COR-L47 (cell line): ENCODE measurements at regions not wholly inside any gene's neighbourhood (a gene's known extent, or its start where the extent isn't known, plus 50 kb on each side); places are given as distances from the start of the nearest gene placed in this dataset.
"Not testable (repeated sequence)": the region's sequence is repeated elsewhere in the genome, so short reads cannot be mapped to it uniquely, and the experiment has no call there.

Source experiments
- DNase-seq: peaks from one replicate; lab custom pipeline; 2025; lab: John Stamatoyannopoulos, UW

DNA sequence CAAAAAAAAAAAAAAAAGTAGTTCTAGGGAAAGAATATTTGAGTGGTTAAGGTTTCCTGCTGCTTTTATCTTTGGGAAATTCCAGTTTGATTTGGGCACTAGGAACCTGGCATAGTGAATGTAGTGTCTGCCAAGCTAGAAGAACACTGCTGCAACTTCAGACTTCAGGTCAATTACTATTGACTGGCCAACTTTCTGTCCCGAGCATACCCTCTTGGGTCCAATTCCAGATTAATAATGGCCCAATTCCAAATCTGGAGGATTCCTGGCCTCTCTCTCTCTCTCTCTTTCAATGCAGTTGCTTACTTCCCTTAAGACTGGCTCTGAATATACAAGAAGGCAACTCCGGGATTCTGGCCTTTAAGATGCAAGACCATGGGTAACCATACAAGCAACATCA is 74.9 kb downstream of the ANKEF1 start:
- DNase-seq = no peak

DNA sequence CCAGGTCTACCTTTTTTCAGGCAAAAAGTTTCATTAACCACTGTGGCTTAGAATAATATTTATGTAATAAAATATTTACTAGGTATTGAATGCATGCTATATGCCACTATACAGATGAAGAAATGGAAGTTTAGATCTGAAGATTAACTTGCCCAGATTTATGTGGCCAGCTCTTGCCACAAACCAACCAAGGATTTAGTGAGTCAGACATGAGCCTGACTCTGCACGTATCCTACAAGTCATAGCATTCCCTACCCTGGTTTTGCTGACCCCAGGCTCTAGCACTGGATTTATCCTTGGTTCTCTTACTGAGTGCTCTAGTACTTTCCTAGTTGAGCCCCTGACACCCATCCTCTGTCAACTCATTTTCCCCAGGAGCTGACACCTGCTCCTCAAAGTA is 75.4 kb downstream of the ANKEF1 start:
- no peak for DNase-seq

DNA sequence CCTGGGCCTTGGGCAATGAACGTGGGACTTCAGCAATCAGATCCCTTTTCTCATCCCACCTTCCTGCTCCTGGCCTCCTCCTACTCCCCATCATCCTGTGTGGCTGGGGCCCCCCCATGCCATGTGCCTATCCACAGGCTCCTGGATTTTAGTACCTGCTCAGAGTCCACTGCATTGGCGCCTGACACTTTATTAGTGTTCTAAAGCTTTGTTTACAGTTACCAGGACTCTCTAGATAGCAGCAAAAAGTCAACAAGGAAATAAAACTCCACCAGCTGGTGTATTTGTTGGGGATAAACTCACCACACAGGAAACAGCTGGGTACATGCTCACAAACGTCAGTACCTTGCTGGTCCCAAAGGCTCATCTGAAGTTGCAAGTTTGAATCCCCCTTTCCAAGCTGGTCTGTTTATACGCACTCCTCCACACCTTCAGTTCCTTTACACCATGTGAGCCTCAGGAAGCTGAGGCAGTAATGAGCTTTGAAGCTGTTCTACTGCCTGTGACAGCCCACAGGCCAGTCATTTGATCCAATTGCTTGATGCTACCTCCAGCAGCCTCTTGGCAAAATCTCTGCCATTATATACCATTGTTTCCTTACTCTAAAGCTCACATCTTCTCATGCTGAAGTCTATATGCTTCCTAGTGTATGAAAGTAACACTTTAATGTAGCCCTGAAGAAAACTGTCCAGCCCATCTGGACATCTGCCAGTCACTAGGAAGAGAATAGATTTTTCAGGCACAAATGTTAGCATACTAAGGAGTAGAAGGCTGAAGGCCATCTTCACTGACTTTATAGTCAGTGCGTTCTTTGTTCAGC is 76.6 kb downstream of the ANKEF1 start:
- DNase-seq = peak; percentile 59

DNA sequence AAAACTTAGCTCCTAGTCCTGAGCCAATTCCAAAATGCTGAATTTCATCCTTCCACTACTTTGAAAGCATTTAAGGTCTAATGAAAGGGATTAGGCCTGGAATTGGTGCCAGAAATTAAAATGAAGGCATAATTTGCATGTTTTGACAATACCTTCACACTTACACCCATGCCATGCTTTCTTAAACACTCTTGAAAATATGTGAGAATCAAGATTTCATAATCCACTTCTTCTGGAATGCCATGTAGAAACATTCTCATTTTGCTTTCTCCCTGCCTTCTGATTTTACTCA is 77.1 kb downstream of the ANKEF1 start:
- no peak for DNase-seq

DNA sequence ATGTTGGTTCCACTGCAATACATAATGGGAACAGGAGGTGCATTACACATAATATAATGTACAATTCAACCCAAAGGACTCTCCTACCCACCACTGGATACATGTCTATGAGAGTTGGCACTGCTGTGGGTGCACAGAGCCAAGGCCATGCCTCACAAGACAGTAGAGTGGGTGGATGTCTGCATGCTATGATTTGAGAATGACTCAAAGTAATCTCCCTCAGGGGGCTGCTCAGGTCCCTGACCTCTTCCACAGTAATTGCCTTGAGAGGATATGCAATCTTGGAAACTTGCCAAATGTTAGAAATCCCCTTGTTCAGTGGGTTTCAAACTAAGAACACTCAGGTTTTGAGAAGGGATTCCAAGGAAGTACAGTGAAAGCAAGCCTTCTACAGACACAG is 79.0 kb downstream of the ANKEF1 start:
- no peak for DNase-seq

DNA sequence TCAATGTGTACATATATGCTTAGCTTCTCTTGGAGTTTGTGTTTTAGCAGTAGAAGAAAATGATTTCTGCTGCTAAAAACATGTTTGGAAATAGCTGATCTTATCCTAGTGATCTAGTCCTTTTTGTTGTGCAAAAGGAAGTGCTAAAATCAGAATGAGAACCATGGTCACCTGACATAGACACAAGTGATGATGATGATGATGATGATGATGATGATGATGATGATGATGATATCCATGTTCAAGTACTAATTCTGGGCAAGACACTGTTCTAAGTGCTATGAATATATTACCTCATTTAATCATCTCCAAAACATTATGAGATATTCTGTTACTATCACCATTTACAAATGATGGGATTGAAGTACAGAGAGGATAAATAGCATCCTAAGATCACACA is 79.8 kb downstream of the ANKEF1 start:
- DNase-seq = no peak

DNA sequence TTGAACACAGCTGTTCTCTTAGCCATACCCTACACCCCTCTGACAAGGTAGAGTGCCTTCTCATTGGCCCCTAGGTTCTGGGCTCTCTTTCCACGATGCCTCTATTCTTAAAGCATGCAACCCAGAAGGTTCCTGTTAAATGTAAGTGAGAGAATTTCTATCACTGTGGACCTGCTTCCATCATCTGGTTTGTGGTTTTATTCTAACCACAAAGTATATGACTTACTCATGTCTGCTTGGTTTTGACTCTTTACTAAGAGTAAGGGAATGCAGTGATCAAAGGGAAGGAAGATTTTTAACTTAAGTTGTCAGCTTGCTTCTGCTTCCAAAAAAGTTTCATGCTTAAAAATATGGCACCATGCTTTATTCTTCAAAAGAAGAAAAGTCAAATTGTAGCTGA is 80.2 kb downstream of the ANKEF1 start:
- no peak for DNase-seq

DNA sequence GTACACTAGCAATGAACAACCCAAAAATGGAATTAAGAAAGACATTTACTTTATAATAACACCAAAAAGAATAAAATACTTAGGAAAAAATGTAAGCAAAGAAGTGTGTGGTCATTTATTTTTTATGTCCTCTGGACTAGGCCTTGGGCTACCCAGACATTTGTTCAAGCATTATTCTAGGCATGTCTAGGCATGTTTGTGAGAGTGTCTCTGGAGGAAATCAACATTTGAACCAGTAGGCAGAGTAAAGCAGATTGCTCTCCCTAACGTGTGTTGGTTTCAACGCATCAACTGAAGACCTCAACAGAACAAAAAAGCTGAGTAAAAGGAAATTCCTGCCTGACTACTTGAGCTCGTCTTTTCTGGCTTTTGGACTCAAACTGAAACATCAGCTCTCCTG is 84.5 kb downstream of the ANKEF1 start:
- no peak for DNase-seq

DNA sequence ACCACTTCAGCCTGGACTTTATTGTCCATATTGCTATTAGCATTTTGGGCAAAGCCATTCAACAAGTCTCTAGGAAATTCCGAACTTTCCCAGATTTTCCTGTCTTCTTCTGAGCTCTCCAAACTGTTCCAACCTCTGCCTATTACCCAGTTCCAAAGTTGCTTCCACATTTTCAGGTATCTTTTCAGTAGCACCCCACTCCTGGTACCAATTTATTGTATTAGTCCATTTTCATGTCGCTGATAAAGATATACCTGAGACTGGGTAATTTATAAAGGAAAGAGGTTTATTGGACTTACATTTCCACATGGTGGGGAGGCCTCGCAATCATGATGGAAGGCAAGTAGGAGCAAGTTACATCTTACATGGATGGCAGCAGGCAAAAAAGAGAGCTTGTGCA is 90.1 kb downstream of the ANKEF1 start:
- not testable (repeated sequence) for DNase-seq

DNA sequence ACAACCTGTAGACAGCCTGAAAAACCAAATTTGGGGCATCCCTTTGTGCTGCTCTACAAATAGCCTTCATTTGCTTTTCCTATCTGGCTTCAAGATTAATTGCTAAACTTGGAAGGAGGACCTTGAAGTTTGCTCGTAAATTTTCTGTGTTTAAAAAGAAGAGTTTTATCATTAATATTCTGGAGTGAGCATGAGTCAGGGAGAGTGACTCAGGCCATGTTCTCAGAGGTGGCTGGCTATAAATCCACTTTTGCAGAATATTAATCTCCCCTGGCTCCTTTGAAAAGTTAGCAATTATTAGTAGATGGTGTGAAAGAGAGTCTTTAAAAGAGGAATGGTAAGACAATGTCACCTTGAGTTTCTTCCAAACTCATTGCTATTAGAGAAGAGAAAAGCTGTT is 91.0 kb downstream of the ANKEF1 start:
- DNase-seq = no peak

DNA sequence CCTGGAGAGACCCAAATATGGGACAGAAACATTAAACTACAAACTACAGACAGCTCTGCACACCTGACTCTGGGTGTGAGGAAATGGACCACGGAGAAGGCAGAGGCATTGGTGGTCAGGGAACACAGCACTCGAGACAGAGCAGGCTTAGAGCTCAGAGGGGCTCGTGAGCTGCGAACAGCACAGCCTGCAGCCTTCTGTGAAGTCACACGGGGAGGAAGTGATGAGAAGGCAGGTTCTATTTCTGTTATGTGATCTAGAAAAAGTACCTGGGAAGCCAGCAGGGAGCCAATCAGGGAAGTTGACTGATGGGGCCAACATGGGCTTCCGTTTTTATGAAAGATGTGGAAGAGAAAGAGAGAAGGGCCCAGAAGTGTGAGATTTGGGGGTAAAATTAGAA is 88.9 kb upstream of the SNAP25 start:
- no peak for DNase-seq

DNA sequence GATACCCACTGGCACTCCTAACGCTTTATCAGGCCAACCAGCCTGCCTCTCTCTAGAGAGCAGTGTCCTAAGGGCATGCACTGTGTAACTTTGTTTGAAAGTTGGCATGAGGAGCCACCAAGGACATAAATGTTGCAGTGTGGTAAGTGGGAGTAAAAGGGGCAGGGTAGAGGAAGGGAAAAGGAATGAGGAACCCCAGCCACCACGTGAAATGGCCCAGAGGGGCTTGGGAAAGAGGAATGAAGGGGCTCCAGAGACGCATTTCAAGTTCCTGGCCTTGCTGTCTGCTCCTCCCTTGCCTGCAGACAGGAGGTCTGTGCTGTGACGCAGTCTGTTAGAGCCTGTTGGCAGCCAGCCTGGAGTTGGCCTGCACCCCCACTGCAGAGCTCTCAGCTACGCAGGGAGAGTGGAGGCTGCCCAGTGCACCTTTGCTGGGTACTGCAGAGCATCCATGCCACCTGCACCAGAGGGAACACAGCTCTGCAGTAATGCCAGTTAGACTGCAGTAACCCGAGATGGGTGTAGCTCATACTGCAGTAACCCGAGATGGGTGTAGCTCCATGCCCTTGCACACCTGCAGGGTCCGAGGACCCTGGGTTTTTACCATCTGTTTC is 86.8 kb upstream of the SNAP25 start:
- peak; percentile 73 for DNase-seq

DNA sequence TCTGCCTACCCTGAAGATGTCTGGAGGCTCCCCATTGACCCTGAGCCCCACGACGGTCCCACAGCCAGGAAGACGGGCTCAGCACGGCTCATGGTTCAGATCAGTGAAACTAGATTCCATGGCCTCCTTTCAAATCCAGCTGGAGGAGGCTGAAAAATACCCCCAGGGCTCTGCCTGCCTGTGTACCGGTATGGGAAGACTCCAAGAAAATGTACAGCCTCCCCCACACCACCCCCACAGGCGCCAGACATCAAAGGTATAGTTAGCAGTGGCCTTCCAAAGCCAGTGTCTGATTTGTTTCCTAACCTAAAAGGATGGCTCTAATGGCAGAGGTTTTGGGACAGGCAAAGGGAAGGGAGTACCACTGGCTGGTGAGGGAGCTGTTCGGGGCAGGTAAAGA is 86.2 kb upstream of the SNAP25 start:
- DNase-seq = no peak

DNA sequence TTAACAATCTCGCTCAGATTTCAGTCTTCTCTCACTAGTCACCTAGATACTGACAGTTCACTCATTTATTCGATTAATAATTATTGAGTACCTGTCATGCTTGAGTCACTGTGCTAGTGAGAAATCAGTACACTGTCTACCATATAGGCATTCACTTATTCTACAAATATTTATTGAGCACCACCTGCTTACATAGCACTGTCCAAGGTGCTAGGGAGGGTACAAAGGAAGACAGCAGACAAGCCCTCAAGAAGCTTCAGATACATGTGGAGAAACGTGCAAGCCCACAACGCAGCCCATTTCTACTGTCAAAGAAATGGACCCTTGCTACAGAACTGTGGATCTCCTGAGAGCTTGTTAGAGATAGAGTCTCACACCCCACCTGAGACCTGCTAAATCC is 85.1 kb upstream of the SNAP25 start:
- no peak for DNase-seq

DNA sequence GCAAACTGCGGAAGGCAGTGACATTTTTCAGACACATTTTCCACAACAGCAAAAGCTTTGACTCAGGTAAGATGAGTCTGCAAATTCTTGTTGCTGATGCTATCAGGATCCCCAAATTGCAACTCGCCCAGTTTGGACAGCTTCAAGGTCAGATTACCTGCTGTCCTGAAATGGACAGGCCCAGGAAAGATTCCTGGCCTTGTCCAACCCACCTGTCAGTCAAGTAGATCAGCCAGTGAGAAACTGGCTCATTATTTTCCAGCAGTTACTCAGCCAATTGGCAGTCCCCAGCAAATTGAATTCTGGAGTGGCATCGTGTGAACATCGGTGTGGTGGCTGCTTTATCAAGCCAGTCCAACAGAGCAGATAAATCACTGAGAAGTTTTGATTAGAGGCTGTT is 84.5 kb upstream of the SNAP25 start:
- no peak for DNase-seq

DNA sequence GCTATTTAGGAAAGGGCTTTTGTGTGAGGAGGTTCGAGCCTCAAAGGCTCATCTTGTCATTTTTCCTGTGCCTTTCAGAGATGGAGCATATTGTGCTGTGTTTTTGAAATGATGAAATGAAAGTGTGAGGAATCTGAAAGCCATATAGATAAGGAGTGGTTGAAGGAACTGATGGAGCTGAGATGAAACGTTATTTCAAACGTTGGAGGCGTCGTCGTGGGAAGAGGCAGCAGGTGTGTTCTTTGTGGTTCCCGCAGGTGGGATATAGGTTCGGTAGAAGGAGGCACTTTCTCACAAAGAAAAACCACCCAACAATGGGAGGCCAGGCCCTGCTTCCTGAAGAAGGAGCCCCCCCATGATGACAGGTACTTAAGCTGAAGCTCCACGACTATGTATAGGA is 83.2 kb upstream of the SNAP25 start:
- DNase-seq = no peak

DNA sequence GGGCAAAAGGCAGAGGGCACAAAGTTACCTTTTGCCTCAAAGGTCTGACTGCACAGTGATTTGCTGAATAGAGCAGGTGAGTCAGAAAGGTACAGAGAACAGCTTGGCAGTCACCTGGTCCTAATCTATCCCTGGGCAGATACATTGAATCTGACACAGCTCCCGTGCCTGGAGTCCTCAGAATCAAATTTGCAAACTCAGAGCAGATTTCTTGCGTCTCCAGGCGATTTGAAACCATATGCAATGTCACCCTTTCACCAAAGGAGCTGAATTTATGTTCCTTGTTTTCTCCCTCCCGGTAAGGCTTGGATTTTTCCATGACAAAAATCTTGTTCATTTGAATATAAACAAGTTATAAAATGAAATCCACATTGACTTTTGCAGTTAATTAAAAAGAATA is 81.6 kb upstream of the SNAP25 start:
- DNase-seq = no peak

DNA sequence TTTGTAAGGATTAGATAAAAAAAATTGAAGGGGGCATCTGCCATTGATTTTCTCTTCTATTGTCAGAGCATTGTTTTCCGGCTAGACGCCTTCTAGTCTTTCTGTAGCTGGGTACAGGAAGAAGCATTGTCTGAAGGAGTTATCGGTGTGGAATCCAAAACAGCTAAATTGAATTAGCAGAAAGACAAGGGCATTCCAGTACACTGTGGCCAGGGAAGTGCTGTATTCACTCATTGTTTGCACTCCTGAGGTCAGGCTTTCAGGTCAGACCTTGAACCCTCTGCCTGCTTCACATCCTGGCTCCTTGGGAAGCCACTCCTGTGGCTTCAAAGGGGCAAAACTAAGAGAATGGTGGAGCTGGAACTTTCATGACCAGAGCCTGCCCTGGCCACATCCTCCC is 81.1 kb upstream of the SNAP25 start:
- no peak for DNase-seq

DNA sequence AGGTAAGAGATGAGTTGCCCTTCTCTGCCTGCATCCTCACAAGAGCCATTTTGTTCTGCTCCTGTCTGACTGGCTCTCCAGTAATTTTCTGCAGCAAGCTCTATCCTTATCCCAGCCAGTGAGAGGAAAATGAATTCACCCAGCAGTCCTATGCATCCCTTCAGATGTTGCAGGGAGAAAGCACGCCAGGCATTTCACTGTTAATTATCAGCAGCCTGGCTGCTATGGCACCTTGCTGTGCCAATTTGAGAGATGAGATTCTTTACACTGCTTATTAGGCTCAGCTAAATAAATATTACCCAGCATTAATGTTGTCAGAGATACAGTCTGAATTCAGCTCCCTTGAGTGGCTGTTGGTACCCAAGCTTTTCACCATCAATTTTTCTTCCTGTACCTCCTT is 61.1 kb upstream of the SNAP25 start:
- peak; percentile 44 for DNase-seq

DNA sequence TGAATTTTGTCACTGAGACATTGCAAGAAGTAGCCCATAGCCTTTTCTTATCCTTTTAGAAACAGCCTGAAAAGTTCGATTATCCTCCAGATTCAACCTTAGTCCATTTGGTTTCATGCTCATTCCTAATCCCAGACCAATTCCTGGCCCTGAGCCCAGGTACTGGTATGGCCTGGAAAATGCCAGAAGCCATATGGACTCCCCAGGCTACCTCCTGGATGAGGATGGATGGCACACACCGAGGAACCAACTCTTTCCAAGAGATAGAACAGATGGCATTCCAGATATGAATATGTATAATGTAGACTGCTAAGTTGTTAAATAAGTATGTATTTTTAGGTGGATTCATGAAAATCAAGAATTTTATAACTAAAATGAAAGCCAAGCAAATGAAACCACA is 51.6 kb upstream of the SNAP25 start:
- DNase-seq = no peak

DNA sequence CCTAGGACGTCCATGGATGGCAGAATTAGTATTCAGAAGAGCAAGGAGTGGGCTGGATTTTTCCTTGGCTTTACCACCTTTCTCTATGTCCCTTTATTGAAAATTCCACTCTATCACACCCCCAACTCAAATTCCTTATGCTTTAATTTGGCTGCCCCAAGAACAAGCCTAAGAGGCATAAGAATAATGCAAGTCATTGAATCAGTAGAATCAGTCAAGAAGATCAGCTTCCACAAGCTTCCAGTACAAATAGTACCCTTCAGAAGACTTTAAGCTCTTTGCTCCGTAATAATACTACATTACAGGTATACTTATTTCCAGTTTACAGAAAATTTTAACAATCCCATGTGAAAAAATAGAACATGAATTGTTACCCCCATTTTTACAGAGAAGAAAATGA is 51.0 kb upstream of the SNAP25 start:
- DNase-seq = no peak
